ENCODE measurements at regions not wholly inside any gene's neighbourhood (a gene's known extent, or its start where the extent isn't known, plus 50 kb on each side); places are given as distances from the start of the nearest gene placed in this dataset.
A peak's percentile ranks its signal among the peaks of the same experiment; 100 is the strongest.

GRCh38 chr1:68963353-68963752 lies 466.5 kb upstream of the DEPDC1 start:
- no peaks in the 10 kb centered on the region for H3K4me1 Mint-ChIP-seq
- no peak overlapping the region for H3K4me3 Mint-ChIP-seq
- H3K27ac Mint-ChIP-seq: no peak overlapping the region
- no peaks in the 10 kb centered on the region for H3K27me3 Mint-ChIP-seq
- H3K36me3 Mint-ChIP-seq: no peaks in the 10 kb centered on the region
- H3K9me3 Mint-ChIP-seq: peaks cover 0 to 2% (median 0%) of the 10 kb centered on the region in 3 donors

- no peak overlapping the region for H3K4me3 Mint-ChIP-seq
- H3K27ac Mint-ChIP-seq: no peak overlapping the region
- H3K27me3 Mint-ChIP-seq: no peaks in the 10 kb centered on the region
- no peaks in the 10 kb centered on the region for H3K36me3 Mint-ChIP-seq
- no peaks in the 10 kb centered on the region for H3K4me1 Mint-ChIP-seq
- peaks cover 0 to 5% (median 4%) of the 10 kb centered on the region in 3 donors for H3K9me3 Mint-ChIP-seq
Measured at GRCh38 chr1:68969441-68969840, 472.6 kb upstream of the DEPDC1 start.

DNA sequence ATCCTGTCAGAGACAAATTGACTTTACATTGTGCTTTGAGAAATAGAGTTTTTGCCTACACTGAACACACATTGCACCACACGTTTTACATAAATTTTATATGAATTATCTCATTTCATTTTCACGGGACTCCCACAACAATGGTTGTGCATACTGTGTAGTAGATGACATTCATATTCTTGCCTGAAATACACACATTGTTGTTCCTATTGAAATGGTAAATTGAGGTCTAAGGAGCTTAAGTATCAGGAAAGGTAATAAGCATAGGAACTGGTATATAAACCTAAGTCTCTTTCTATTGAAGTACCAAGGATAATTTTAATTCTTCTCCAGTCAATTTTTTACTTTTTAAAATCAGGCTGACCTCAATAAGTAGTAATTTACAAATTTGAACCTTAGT lies 473.7 kb upstream of the DEPDC1 start:
- Mint-ChIP-seq H3K9me3 (peaks cover 0 to 4% (median 4%) of the 10 kb centered on the region in 3 donors), H3K4me3 (no peak overlapping the region), H3K36me3 (no peaks in the 10 kb centered on the region), H3K27me3 (no peaks in the 10 kb centered on the region), H3K4me1 (no peaks in the 10 kb centered on the region), H3K27ac (no peak overlapping the region)

GRCh38 chr1:68973459-68974244 lies 476.8 kb upstream of the DEPDC1 start:
- H3K27ac Mint-ChIP-seq: no peak overlapping the region
- H3K36me3 Mint-ChIP-seq: no peaks in the 10 kb centered on the region
- no peak overlapping the region for H3K4me3 Mint-ChIP-seq
- H3K27me3 Mint-ChIP-seq: no peaks in the 10 kb centered on the region
- peaks cover 0 to 4% (median 4%) of the 10 kb centered on the region in 3 donors for H3K9me3 Mint-ChIP-seq
- no peaks in the 10 kb centered on the region for H3K4me1 Mint-ChIP-seq

GRCh38 chr1:68974447-68974846 lies 477.6 kb upstream of the DEPDC1 start:
- H3K27ac Mint-ChIP-seq: no peak overlapping the region
- no peaks in the 10 kb centered on the region for H3K27me3 Mint-ChIP-seq
- peaks cover 0 to 2% (median 0%) of the 10 kb centered on the region in 3 donors for H3K9me3 Mint-ChIP-seq
- no peaks in the 10 kb centered on the region for H3K36me3 Mint-ChIP-seq
- H3K4me1 Mint-ChIP-seq: no peaks in the 10 kb centered on the region
- H3K4me3 Mint-ChIP-seq: no peak overlapping the region

- no peaks in the 10 kb centered on the region for H3K27me3 Mint-ChIP-seq
- H3K36me3 Mint-ChIP-seq: no peaks in the 10 kb centered on the region
- peaks cover 0 to 2% (median 1%) of the 10 kb centered on the region in 3 donors for H3K9me3 Mint-ChIP-seq
- H3K27ac Mint-ChIP-seq: no peak overlapping the region
- H3K4me1 Mint-ChIP-seq: no peaks in the 10 kb centered on the region
- no peak overlapping the region for H3K4me3 Mint-ChIP-seq
Measured at GRCh38 chr1:68975212-68975933, 478.5 kb upstream of the DEPDC1 start.

DNA sequence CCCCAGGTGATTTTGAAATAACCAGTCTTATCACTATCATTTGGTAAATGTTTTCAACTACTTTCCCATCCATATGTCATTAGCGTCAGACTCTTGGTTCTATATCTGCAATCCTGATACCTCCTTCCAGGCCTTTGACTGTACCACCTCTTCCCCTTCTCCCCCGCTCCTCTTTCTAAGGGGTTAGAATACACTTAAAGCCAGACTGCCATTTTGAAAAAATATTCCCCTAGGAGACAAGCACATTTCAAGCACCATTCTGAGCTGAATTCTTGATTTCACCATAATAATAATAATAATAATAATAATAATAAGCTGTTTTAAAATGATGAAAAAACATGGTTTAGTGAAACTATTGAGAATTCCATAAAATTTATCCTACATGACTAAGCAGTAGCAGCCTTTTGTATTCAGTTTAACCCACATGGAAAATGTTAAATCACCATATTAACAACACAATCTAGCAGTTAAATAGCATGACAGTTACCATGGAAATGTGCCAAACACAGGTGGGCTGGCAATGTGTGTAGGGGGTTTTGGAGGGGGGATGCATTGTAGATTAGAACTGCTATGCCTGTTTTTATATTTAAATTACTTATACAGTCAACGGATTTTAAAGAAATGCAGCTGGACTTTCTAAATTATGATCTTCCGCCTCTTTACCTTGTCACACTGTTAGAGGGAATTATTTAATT lies 480.2 kb upstream of the DEPDC1 start:
- no peaks in the 10 kb centered on the region for H3K4me1 Mint-ChIP-seq
- no peaks in the 10 kb centered on the region for H3K36me3 Mint-ChIP-seq
- peaks cover 2 to 3% (median 2%) of the 10 kb centered on the region in 3 donors for H3K9me3 Mint-ChIP-seq

GRCh38 chr1:68979891-68980290 lies 483.0 kb upstream of the DEPDC1 start:
- Mint-ChIP-seq H3K27ac (no peak overlapping the region), H3K4me1 (no peaks in the 10 kb centered on the region), H3K36me3 (no peaks in the 10 kb centered on the region), H3K9me3 (peaks cover 2 to 3% (median 2%) of the 10 kb centered on the region in 3 donors), H3K4me3 (no peak overlapping the region), H3K27me3 (no peaks in the 10 kb centered on the region)

More for the DNA sequence above, 480.2 kb upstream of the DEPDC1 start:
- Mint-ChIP-seq H3K4me3 (no peak overlapping the region), H3K27me3 (no peaks in the 10 kb centered on the region), H3K27ac (no peak overlapping the region)

GRCh38 chr1:68984289-68984688 lies 487.4 kb upstream of the DEPDC1 start:
- no peaks in the 10 kb centered on the region for H3K36me3 Mint-ChIP-seq
- peak overlapping the region in 1 of 3 donors; percentile 87 for H3K27ac Mint-ChIP-seq
- peaks cover 0 to 1% (median 0%) of the 10 kb centered on the region in 3 donors for H3K4me1 Mint-ChIP-seq
- H3K9me3 Mint-ChIP-seq: peaks cover 0 to 17% (median 8%) of the 10 kb centered on the region in 3 donors
- H3K27me3 Mint-ChIP-seq: no peaks in the 10 kb centered on the region
- no peak overlapping the region for H3K4me3 Mint-ChIP-seq

DNA sequence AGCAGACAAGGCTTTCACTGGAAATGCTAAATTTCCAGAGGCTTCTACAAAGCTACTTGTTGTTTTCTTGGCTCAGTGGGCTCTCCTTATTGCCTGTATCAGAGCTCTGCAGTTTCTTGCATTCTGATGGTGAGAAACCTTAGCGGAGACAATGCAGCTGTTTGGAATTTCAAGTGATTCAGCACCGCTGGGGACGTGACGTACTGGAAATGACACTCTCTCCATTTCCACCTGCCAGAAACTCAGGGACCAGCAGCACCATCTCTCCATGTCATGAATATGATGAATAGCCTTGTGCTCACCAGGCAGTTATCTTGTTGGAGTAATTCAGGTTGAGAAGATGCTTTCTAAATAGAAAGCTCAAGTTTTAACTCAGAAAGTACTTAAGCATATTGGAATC lies 497.2 kb upstream of the DEPDC1 start:
- H3K27me3 Mint-ChIP-seq: no peaks in the 10 kb centered on the region
- no peaks in the 10 kb centered on the region for H3K36me3 Mint-ChIP-seq
- no peaks in the 10 kb centered on the region for H3K4me1 Mint-ChIP-seq
- H3K4me3 Mint-ChIP-seq: no peak overlapping the region
- no peak overlapping the region for H3K27ac Mint-ChIP-seq
- H3K9me3 Mint-ChIP-seq: peaks cover 0 to 8% (median 3%) of the 10 kb centered on the region in 3 donors

DNA sequence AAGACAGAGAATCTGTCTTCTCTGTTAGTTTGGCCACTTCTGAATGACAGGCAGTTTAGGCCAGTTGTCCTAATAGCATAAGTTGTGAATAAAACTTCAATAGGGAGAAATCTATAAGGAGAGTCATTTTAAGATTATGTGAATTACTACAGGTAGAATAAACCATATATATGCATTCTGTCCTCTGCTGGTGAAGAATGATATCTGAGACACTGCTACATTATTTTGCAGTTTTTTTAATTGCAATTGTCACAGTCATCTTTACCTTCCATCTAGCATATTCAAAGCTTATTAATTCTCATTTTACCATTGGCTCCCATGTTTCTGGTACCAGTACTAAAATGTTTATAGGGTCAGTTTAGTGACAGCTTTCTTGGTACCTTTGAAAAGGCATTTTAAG lies 519.6 kb upstream of the DEPDC1 start:
- Mint-ChIP-seq H3K36me3 (no peaks in the 10 kb centered on the region), H3K9me3 (peaks cover 0 to 7% (median 5%) of the 10 kb centered on the region in 3 donors), H3K4me1 (peaks cover 0 to 3% (median 0%) of the 10 kb centered on the region in 3 donors), H3K4me3 (no peak overlapping the region), H3K27ac (no peak overlapping the region), H3K27me3 (no peaks in the 10 kb centered on the region)

DNA sequence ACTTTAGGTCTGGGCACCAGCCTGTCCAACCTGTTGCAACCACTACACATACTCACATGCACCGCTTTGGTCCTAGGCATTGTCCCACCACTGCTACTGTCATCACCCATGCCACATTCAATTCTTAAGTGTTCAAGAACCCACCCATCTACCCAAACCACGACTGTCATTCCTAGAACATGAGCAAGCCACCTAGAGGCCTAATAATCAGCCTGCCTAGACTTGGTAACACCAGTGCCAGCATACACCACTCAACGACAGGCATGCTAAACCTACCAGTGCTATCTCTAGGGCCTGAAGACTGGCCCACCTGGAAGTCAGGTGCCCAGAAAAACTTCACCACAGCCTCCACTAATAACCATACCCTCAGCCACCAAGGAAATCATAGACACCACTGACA lies 532.8 kb upstream of the DEPDC1 start:
- Mint-ChIP-seq H3K36me3 (no peaks in the 10 kb centered on the region), H3K27me3 (no peaks in the 10 kb centered on the region), H3K9me3 (peaks cover 3 to 22% (median 13%) of the 10 kb centered on the region in 3 donors), H3K27ac (peak overlapping the region in 1 of 3 donors; percentile 50), H3K4me1 (no peaks in the 10 kb centered on the region), H3K4me3 (no peak overlapping the region)

- Mint-ChIP-seq H3K9me3 (peaks cover 10 to 13% (median 11%) of the 10 kb centered on the region in 3 donors), H3K36me3 (peaks cover 2% of the 10 kb centered on the region), H3K27me3 (no peaks in the 10 kb centered on the region), H3K4me3 (no peak overlapping the region), H3K4me1 (no peaks in the 10 kb centered on the region), H3K27ac (no peak overlapping the region)
Measured at GRCh38 chr1:69038379-69038778, 529.3 kb upstream of the LRRC7 start.

DNA sequence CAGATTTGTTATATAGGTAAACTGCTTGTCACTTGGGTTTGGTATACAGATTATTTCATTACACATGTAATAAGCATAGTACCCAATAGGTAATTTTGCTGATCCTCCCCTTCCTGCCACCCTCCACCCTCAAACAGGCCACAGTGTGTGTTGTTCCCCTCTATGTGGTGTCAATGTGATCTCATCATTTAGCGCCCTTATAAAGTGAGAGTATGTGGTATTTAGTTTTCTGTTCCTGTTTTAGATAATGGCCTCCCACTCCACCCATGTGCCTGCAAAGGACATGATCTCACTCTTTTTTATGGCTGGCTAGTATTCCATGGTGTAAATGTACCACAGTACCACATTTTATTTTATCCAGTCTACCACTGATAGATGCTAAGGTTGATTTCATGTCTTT lies 522.1 kb upstream of the LRRC7 start:
- Mint-ChIP-seq H3K4me1 (no peaks in the 10 kb centered on the region), H3K27me3 (no peaks in the 10 kb centered on the region), H3K36me3 (no peaks in the 10 kb centered on the region), H3K4me3 (no peak overlapping the region), H3K27ac (no peak overlapping the region), H3K9me3 (peaks cover 5 to 20% (median 8%) of the 10 kb centered on the region in 3 donors)

DNA sequence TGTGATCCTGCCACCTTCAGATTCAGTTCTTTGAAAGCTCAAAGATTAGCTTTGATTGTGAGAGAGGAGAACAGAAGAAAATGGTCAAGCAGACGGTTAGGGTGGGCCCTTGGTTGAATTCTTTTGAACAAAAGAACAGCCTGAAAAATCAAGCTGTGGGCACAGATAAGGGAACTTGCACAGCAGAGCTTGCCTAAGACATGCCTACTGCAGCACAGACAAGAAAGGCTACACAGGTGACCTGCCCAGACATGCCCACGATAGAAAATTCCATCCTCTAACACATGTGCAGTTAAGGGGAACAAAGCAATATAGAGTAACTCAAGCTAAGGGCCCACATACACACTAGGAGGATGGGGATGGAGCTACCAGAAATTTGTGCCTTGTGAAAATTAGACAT lies 512.5 kb upstream of the LRRC7 start:
- no peak overlapping the region for H3K4me3 Mint-ChIP-seq
- H3K27ac Mint-ChIP-seq: no peak overlapping the region
- H3K36me3 Mint-ChIP-seq: no peaks in the 10 kb centered on the region
- H3K4me1 Mint-ChIP-seq: no peaks in the 10 kb centered on the region
- peaks cover 0 to 3% (median 0%) of the 10 kb centered on the region in 3 donors for H3K9me3 Mint-ChIP-seq
- no peaks in the 10 kb centered on the region for H3K27me3 Mint-ChIP-seq
